Lung (tissue), 11 donors: ENCODE measurements at regions not wholly inside any gene's neighbourhood (a gene's known extent, or its start where the extent isn't known, plus 50 kb on each side); places are given as distances from the start of the nearest gene placed in this dataset.

ENCODE experiments used
- ATAC-seq: fragments of 200-7000 bp; cut with Tn5 transposase; one replicate; pipeline ENCODE4 v1.9.1; 2020; ENCODE audit warnings: moderate number of reproducible peaks; ENCODE audit not compliant: insufficient read depth, low FRiP score
- DNase-seq, 3 donors: peaks; one replicate each; pipeline ENCODE4 v3.0.0-alpha.2; 2013 to 2017
- H3K27ac ChIP-seq, 2 donors: one replicate each; pipeline ENCODE4 v1.5.1; 2013; ENCODE audit warnings: mild to moderate bottlenecking in 2 of 2, moderate library complexity in 2 of 2, control low read depth in 1 of 2, inconsistent platforms in 1 of 2, low read depth in 1 of 2, low read length in 1 of 2
- H3K27me3 ChIP-seq, 3 donors: one replicate each; pipeline ENCODE4 v1.5.1; 2013; ENCODE audit warnings: low read length in 2 of 3; ENCODE audit not compliant: control insufficient read depth in 3 of 3, insufficient read depth in 3 of 3
- H3K36me3 ChIP-seq, 4 donors: one replicate each; pipeline ENCODE4 v1.5.1; 2013; ENCODE audit warnings: low read length in 4 of 4, mild to moderate bottlenecking in 1 of 4, moderate library complexity in 1 of 4; ENCODE audit not compliant: control insufficient read depth in 4 of 4, insufficient read depth in 4 of 4
- H3K4me1 ChIP-seq, 5 donors: one replicate each; pipeline ENCODE4 v1.5.1; 2013; ENCODE audit warnings: low read length in 5 of 5, mild to moderate bottlenecking in 2 of 5, moderate library complexity in 1 of 5; ENCODE audit not compliant: control insufficient read depth in 5 of 5, insufficient read depth in 5 of 5
- H3K4me3 ChIP-seq: one replicate; pipeline ENCODE4 v1.5.1; 2013; ENCODE audit warnings: mild to moderate bottlenecking, control low read depth, moderate library complexity
- H3K9ac ChIP-seq, 2 donors: one replicate each; pipeline ENCODE4 v1.5.1; 2013; ENCODE audit warnings: low read length in 2 of 2, control low read depth in 1 of 2; ENCODE audit not compliant: insufficient read depth in 1 of 2
- H3K9me3 ChIP-seq, 4 donors: one replicate each; pipeline ENCODE4 v1.5.1; 2013; ENCODE audit warnings: low read length in 3 of 4, mild to moderate bottlenecking in 1 of 4, moderate library complexity in 1 of 4; ENCODE audit not compliant: control insufficient read depth in 4 of 4, insufficient read depth in 3 of 4
- WGBS, 2 donors: extraction: QIAGEN DNeasy Blood & Tissue Kit; methylation state at CpG; one replicate each; pipeline ENCODE4 v1.1.7; 2013; 5-methylcytosine and 5-hydroxymethylcytosine counted together
- TF ChIP-seq, protein P1 (sequence below): IDR thresholded peaks from 2 replicates; pipeline ENCODE4 v1.5.1; 2012; ENCODE audit warnings: mild to moderate bottlenecking; ENCODE audit errors: control extremely low read depth, extremely low read depth
- donor health status: control.
- donor health status: control.
- donor health status: Bipolar disorder and iron deficiency.
- donor health status: healthy.
- donor health status: DM: yes; HTN: yes; CAD: no.

DNA sequence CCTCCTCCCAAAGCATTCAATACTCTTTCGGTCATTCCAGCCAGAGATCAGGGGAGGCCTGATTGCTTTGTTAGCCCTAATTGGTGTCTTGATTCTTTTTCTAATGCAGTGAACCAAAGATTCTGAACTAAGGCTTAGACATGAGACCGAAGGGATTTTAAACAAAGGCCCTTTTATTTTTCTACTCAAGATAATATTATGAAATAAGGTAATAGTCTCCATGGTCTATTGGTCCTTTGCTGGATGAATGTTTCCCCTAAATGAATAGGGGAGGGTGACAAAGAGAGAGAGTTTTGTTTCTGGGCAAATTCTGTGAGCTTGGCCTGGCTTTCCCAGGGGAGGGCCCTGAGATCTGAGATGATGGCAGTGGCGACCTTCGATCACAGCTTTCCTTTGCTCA, 449.1 kb downstream of the TYW1 start:
- Histone ChIP-seq H3K9ac (no peak overlapping the region), H3K9me3 (peaks cover 0 to 8% (median 2%) of the 10 kb centered on the region in 4 donors), H3K27ac (no peak overlapping the region), H3K36me3 (no peaks in the 10 kb centered on the region), H3K27me3 (no peaks in the 10 kb centered on the region), H3K4me3 (no peak overlapping the region), H3K4me1 (no peaks in the 10 kb centered on the region)
- 95 to 96% methylated on average over 4 of the region's 4 CpGs for whole genome bisulfite sequencing, 2 donors
- ATAC-seq (no peak), DNase-seq (no peak)
- TF ChIP-seq, protein P1, sequence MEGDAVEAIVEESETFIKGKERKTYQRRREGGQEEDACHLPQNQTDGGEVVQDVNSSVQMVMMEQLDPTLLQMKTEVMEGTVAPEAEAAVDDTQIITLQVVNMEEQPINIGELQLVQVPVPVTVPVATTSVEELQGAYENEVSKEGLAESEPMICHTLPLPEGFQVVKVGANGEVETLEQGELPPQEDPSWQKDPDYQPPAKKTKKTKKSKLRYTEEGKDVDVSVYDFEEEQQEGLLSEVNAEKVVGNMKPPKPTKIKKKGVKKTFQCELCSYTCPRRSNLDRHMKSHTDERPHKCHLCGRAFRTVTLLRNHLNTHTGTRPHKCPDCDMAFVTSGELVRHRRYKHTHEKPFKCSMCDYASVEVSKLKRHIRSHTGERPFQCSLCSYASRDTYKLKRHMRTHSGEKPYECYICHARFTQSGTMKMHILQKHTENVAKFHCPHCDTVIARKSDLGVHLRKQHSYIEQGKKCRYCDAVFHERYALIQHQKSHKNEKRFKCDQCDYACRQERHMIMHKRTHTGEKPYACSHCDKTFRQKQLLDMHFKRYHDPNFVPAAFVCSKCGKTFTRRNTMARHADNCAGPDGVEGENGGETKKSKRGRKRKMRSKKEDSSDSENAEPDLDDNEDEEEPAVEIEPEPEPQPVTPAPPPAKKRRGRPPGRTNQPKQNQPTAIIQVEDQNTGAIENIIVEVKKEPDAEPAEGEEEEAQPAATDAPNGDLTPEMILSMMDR: no peak

- H3K4me1 ChIP-seq: no peaks in the 10 kb centered on the region
- H3K4me3 ChIP-seq: no peak overlapping the region
- ATAC-seq (no peak), DNase-seq (no peak)
- no peaks in the 10 kb centered on the region for H3K36me3 ChIP-seq
- H3K9me3 ChIP-seq: peaks cover 0 to 8% (median 2%) of the 10 kb centered on the region in 4 donors
- H3K27me3 ChIP-seq: peaks cover 0 to under 1% (median 0%) of the 10 kb centered on the region in 3 donors
- no peak overlapping the region for H3K27ac ChIP-seq
- no peak overlapping the region for H3K9ac ChIP-seq
- TF ChIP-seq, protein P1: no peak
Measured at GRCh38 chr7:67447297-67447696, 450.7 kb downstream of the TYW1 start.

DNA sequence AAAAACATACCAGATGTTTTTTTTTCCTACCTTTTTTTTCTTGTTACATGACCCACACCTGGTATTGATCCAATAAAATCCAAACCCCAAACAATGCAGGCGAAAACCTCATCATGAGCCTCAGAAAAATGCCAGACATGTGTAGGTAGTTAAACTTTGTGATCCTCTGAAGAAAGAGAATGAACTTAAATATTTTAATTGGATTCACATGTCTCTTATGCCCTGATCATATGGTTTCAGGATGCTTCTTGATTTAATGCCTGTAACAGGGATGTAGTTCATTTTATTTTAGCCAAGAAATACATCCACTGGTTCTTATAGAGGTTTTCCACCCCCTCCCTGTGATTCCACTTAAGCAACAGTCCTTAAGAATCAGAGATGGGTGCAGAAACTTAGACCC, 451.6 kb downstream of the TYW1 start:
- H3K9me3 ChIP-seq: peaks cover 0 to 8% (median 2%) of the 10 kb centered on the region in 4 donors
- WGBS, 2 donors: 76 to 86% methylated on average over 1 of the region's 1 CpG
- ATAC-seq: no peak

DNA sequence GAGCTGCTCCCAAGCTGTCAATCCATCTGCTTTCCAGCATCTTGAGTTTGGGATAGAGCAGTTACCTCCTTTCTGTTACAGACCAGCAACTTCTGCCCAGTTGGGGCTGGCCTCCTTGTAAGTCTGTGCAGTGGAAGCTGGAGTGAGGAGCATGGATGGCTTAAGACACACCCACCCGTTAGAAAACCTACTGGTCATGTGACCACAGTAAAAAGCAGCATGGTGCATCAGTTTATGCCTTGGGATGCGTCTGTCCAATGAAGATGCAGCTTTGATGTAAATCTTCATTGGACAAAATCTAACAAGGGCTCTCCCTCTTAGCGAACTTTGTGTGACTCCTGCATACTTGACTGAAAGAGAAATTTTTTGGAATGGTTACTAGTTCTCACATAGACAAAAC, 453.5 kb downstream of the TYW1 start:
- ATAC-seq: no peak
- Histone ChIP-seq H3K9ac (no peak overlapping the region), H3K9me3 (peaks cover 0 to 3% (median 0%) of the 10 kb centered on the region in 4 donors), H3K27ac (no peak overlapping the region), H3K4me3 (no peak overlapping the region), H3K4me1 (no peaks in the 10 kb centered on the region), H3K27me3 (peaks cover 0 to 7% (median 0%) of the 10 kb centered on the region in 3 donors), H3K36me3 (no peaks in the 10 kb centered on the region)
- TF ChIP-seq, protein P1: no peak
- no peak for DNase-seq
- WGBS, 2 donors: 68 to 77% methylated on average over 3 of the region's 3 CpGs

More for the DNA sequence above, 451.6 kb downstream of the TYW1 start:
- Histone ChIP-seq H3K9ac (no peak overlapping the region), H3K27ac (no peak overlapping the region), H3K36me3 (no peaks in the 10 kb centered on the region), H3K4me3 (no peak overlapping the region), H3K4me1 (no peaks in the 10 kb centered on the region), H3K27me3 (peaks cover 0 to 7% (median 0%) of the 10 kb centered on the region in 3 donors)
- TF ChIP-seq, protein P1: no peak
- DNase-seq: no peak
